ENCODE measurements at regions not wholly inside any gene's neighbourhood (a gene's known extent, or its start where the extent isn't known, plus 50 kb on each side); places are given as distances from the start of the nearest gene placed in this dataset.
A peak's percentile ranks its signal among the peaks of the same experiment; 100 is the strongest.
"Not testable (repeated sequence)": the region's sequence is repeated elsewhere in the genome, so short reads cannot be mapped to it uniquely, and the experiment has no call there.

DNA sequence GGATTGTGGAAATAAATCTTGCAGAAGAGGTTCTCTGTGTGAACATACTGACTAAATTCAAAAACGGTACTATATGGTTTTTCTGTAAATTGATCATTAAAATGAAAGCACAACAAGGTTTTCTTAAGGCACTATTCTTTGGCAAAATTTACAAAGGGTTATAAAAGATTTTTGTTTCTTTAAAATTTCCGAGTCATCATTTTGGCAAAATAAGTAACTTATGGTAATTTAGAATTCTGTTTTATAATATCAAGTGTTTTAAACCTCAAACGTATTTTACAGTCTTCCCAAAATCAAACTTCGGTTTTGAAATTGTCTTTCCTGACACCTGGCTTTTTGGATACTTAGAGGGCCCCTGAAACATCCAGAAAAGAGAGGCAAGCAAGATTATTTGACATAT, 101.9 kb upstream of the TFPI start:
- Histone ChIP-seq H3K9me2 (ENCODE audit: insufficient read depth, low read length) (no peaks in the 10 kb centered on the region), H3K36me3 (ENCODE audit: insufficient read depth, low read length) (no peaks in the 10 kb centered on the region), H3K27ac (ENCODE audit: low read depth, low read length, poor library complexity, severe bottlenecking) (no peak overlapping the region), H3K79me2 (ENCODE audit: insufficient read depth, low read depth, low read length) (no peaks in the 10 kb centered on the region), H4K20me1 (ENCODE audit: insufficient read depth, low read length) (no peaks in the 10 kb centered on the region), H2AFZ (ENCODE audit: low read length) (no peak overlapping the region), H3K4me2 (ENCODE audit: low read length) (no peak overlapping the region), H3K9me3 (ENCODE audit: low read length) (no peaks in the 10 kb centered on the region), H3K4me3 (ENCODE audit: low read depth, low read length, poor library complexity, severe bottlenecking) (no peak overlapping the region), H3K4me1 (ENCODE audit: insufficient read depth, low read length, poor library complexity, severe bottlenecking) (no peaks in the 10 kb centered on the region)
- intact Hi-C loops (cut with micrococcal nuclease; ENCODE audit: unreplicated experiment) = no loop called here
- POLR2A ChIA-PET = no interaction called here
- DNase-seq (ENCODE audit: low spot score) = no peak
- BruUV-seq (replicated peaks) = no TSS peak
- no peak for TF ChIP-seq EZH2phosphoT487 (IDR thresholded peaks at IDR 0.05; ENCODE audit: borderline replicate concordance, low read depth, low read length)
- TF ChIP-seq, protein P1, sequence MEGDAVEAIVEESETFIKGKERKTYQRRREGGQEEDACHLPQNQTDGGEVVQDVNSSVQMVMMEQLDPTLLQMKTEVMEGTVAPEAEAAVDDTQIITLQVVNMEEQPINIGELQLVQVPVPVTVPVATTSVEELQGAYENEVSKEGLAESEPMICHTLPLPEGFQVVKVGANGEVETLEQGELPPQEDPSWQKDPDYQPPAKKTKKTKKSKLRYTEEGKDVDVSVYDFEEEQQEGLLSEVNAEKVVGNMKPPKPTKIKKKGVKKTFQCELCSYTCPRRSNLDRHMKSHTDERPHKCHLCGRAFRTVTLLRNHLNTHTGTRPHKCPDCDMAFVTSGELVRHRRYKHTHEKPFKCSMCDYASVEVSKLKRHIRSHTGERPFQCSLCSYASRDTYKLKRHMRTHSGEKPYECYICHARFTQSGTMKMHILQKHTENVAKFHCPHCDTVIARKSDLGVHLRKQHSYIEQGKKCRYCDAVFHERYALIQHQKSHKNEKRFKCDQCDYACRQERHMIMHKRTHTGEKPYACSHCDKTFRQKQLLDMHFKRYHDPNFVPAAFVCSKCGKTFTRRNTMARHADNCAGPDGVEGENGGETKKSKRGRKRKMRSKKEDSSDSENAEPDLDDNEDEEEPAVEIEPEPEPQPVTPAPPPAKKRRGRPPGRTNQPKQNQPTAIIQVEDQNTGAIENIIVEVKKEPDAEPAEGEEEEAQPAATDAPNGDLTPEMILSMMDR (conservative IDR thresholded peaks at IDR 0.05; ENCODE audit: low read length) = no peak
- CTCF ChIA-PET (ENCODE audit: unreplicated experiment) = no interaction called here

DNA sequence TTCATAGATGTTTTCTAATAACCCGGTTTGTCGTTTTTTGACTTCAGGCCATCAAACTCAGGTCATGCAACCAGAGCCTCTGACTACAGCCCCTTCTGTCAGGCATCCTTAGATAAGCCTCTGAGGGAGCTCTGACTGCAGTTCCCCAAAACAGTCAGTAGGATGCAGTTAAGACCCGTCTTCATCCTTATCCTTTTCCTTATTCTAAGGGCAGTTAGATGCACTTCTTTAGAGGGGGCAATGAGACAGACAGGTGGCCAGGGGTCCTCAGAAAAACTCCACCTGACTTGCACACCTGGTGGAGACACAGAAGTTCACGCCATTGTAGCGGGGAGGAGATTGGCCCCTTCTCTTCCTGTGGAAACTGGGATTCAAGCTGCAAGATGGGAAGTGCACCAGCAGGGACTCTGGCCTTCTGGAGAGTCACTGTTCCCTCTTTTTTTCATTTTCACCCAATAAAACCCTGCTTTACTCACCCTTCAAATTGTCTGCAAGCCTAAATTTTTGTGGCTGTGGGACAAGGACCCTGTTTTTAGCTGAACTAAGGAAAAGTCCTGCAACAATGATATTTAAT, 104.8 kb upstream of the TFPI start:
- no peak overlapping the region for H3K4me2 ChIP-seq (ENCODE audit: low read length)
- BruUV-seq (replicated peaks) = no TSS peak
- CTCF ChIA-PET (ENCODE audit: unreplicated experiment) = no interaction called here
- no peak overlapping the region for H3K4me3 ChIP-seq (ENCODE audit: low read depth, low read length, poor library complexity, severe bottlenecking)
- H3K79me2 ChIP-seq (ENCODE audit: insufficient read depth, low read depth, low read length) = no peaks in the 10 kb centered on the region
- no peak overlapping the region for H3K27ac ChIP-seq (ENCODE audit: low read depth, low read length, poor library complexity, severe bottlenecking)
- DNase-seq (ENCODE audit: low spot score) = peak; percentile 1
- TF ChIP-seq EZH2phosphoT487 (IDR thresholded peaks at IDR 0.05; ENCODE audit: borderline replicate concordance, low read depth, low read length) = no peak
- TF ChIP-seq, protein P1 (conservative IDR thresholded peaks at IDR 0.05; ENCODE audit: low read length) = 0 out of 2 replicates have a peak, but pooled peaks have one; percentile 12
- POLR2A ChIA-PET = interaction anchor here (0.6 kb wide), 2 partner anchors 38 to 47 kb away, joined by 3 read pairs; no protein-coding TSS in a partner anchor
- no peak overlapping the region for H2AFZ ChIP-seq (ENCODE audit: low read length)
- no peaks in the 10 kb centered on the region for H3K9me2 ChIP-seq (ENCODE audit: insufficient read depth, low read length)
- no peaks in the 10 kb centered on the region for H3K36me3 ChIP-seq (ENCODE audit: insufficient read depth, low read length)
- H3K9me3 ChIP-seq (ENCODE audit: low read length) = no peaks in the 10 kb centered on the region
- H3K4me1 ChIP-seq (ENCODE audit: insufficient read depth, low read length, poor library complexity, severe bottlenecking) = no peaks in the 10 kb centered on the region
- intact Hi-C loops (cut with micrococcal nuclease; ENCODE audit: unreplicated experiment) = no loop called here
- H4K20me1 ChIP-seq (ENCODE audit: insufficient read depth, low read length) = no peaks in the 10 kb centered on the region

DNA sequence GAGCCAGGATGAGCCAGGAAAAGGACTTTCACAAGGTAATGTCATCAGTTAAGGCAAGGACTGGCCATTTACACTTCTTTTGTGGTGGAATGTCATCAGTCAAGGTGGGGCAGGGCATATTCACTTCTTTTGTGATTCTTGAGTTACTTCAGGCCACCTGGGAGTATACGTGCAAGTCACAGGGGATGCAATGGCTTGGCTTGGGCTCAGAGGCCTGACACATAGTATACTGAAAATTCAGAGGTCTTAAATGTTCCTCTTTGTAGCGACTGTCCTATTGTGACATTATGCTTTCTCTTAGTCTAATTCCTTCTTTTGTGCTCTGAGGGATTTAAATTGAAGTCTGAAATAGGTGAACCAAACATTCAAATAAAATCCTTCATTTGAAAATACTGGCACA, 121.8 kb upstream of the TFPI start:
- H4K20me1 ChIP-seq (ENCODE audit: insufficient read depth, low read length); H3K4me1 ChIP-seq (ENCODE audit: insufficient read depth, low read length, poor library complexity, severe bottlenecking); CTCF ChIA-PET (ENCODE audit: unreplicated experiment); H3K27ac ChIP-seq (ENCODE audit: low read depth, low read length, poor library complexity, severe bottlenecking); intact Hi-C loops (cut with micrococcal nuclease; ENCODE audit: unreplicated experiment); POLR2A ChIA-PET; H3K4me2 ChIP-seq (ENCODE audit: low read length); H3K36me3 ChIP-seq (ENCODE audit: insufficient read depth, low read length); H2AFZ ChIP-seq (ENCODE audit: low read length); H3K9me2 ChIP-seq (ENCODE audit: insufficient read depth, low read length); BruUV-seq (replicated peaks); H3K4me3 ChIP-seq (ENCODE audit: low read depth, low read length, poor library complexity, severe bottlenecking); H3K9me3 ChIP-seq (ENCODE audit: low read length); H3K79me2 ChIP-seq (ENCODE audit: insufficient read depth, low read depth, low read length); DNase-seq (ENCODE audit: low spot score): not testable (repeated sequence)

Measured in OCI-LY7 (cell line).